RWPE2 (cell line): ENCODE measurements at regions not wholly inside any gene's neighbourhood (a gene's known extent, or its start where the extent isn't known, plus 50 kb on each side); places are given as distances from the start of the nearest gene placed in this dataset.

Source experiments
- ATAC-seq: fragments of 200-7000 bp; cut with Tn5 transposase; 3 replicates; pipeline ENCODE4 v1.9.1; 2021; ENCODE audit warnings: low read depth
- DNase-seq: peaks from one replicate; pipeline ENCODE4 v3.0.0-alpha.2; 2020; ENCODE audit warnings: low spot score
- H3K27ac ChIP-seq: fragments of 450-650 bp; 2 replicates; pipeline ENCODE4 v1.5.1; 2017; ENCODE audit warnings: mild to moderate bottlenecking; ENCODE audit not compliant: poor library complexity, severe bottlenecking
- H3K27me3 ChIP-seq: fragments of 250-450 bp; sonication (Bioruptor Pico); 2 replicates; pipeline ENCODE4 v1.5.1; 2021; ENCODE audit warnings: mild to moderate bottlenecking, moderate library complexity; ENCODE audit not compliant: insufficient read depth, poor library complexity, severe bottlenecking
- H3K36me3 ChIP-seq: fragments of 250-450 bp; sonication (Bioruptor Pico); 2 replicates; pipeline ENCODE4 v1.5.1; 2020; ENCODE audit warnings: low read depth, mild to moderate bottlenecking, moderate library complexity
- H3K4me1 ChIP-seq: fragments of 250-450 bp; sonication (Bioruptor Pico); 2 replicates; pipeline ENCODE4 v1.5.1; 2021; ENCODE audit warnings: mild to moderate bottlenecking, moderate library complexity; ENCODE audit not compliant: insufficient read depth, poor library complexity, severe bottlenecking
- H3K4me3 ChIP-seq: fragments of 250-450 bp; sonication (Bioruptor Pico); 2 replicates; pipeline ENCODE4 v1.5.1; 2021; ENCODE audit warnings: mild to moderate bottlenecking, moderate library complexity; ENCODE audit not compliant: severe bottlenecking
- H3K9me3 ChIP-seq: fragments of 250-450 bp; sonication (Bioruptor Pico); 2 replicates; pipeline ENCODE4 v1.5.1; 2021; ENCODE audit warnings: mild to moderate bottlenecking, moderate library complexity; ENCODE audit not compliant: severe bottlenecking
- CTCF ChIP-seq: fragments of 450-650 bp; IDR thresholded peaks from one replicate; pipeline ENCODE4 v1.5.1; 2017; ENCODE audit warnings: mild to moderate bottlenecking, moderate library complexity; ENCODE audit not compliant: poor library complexity, severe bottlenecking

GRCh38 chr11:127248476-127248875 is 247.9 kb upstream of the KIRREL3 start:
- no peak overlapping the region for H3K27ac ChIP-seq
- H3K27me3 ChIP-seq = no peaks in the 10 kb centered on the region
- H3K36me3 ChIP-seq = no peaks in the 10 kb centered on the region
- no peak for ATAC-seq
- no peaks in the 10 kb centered on the region for H3K4me1 ChIP-seq
- H3K4me3 ChIP-seq = no peak overlapping the region
- no peak for TF ChIP-seq CTCF
- no peaks in the 10 kb centered on the region for H3K9me3 ChIP-seq
- DNase-seq = no peak

GRCh38 chr11:127247261-127247851 is 246.8 kb upstream of the KIRREL3 start:
- H3K27ac ChIP-seq = no peak overlapping the region
- H3K36me3 ChIP-seq = no peaks in the 10 kb centered on the region
- no peak for TF ChIP-seq CTCF
- peaks cover 3% of the 10 kb centered on the region for H3K27me3 ChIP-seq
- no peak overlapping the region for H3K4me3 ChIP-seq
- H3K4me1 ChIP-seq = no peaks in the 10 kb centered on the region
- ATAC-seq = no peak
- no peak for DNase-seq
- no peaks in the 10 kb centered on the region for H3K9me3 ChIP-seq

GRCh38 chr11:127242676-127243075 is 242.1 kb upstream of the KIRREL3 start:
- peaks cover 3% of the 10 kb centered on the region for H3K27me3 ChIP-seq
- no peak for ATAC-seq
- no peak overlapping the region for H3K4me3 ChIP-seq
- no peak for DNase-seq
- no peaks in the 10 kb centered on the region for H3K36me3 ChIP-seq
- no peaks in the 10 kb centered on the region for H3K4me1 ChIP-seq
- no peak overlapping the region for H3K27ac ChIP-seq
- TF ChIP-seq CTCF = no peak
- no peaks in the 10 kb centered on the region for H3K9me3 ChIP-seq

- no peaks in the 10 kb centered on the region for H3K9me3 ChIP-seq
- no peaks in the 10 kb centered on the region for H3K36me3 ChIP-seq
- no peak overlapping the region for H3K27ac ChIP-seq
- H3K4me1 ChIP-seq = no peaks in the 10 kb centered on the region
- TF ChIP-seq CTCF = no peak
- H3K4me3 ChIP-seq = no peak overlapping the region
- DNase-seq (no peak), ATAC-seq (no peak)
- peaks cover 3% of the 10 kb centered on the region for H3K27me3 ChIP-seq
Measured at GRCh38 chr11:127238321-127238720, 237.8 kb upstream of the KIRREL3 start.

- DNase-seq = no peak
- no peak for TF ChIP-seq CTCF
- no peak overlapping the region for H3K4me3 ChIP-seq
- H3K27ac ChIP-seq = no peak overlapping the region
- H3K27me3 ChIP-seq = no peaks in the 10 kb centered on the region
- no peak for ATAC-seq
- no peaks in the 10 kb centered on the region for H3K9me3 ChIP-seq
- H3K36me3 ChIP-seq = no peaks in the 10 kb centered on the region
- no peaks in the 10 kb centered on the region for H3K4me1 ChIP-seq
Measured at GRCh38 chr11:127236776-127237175, 236.2 kb upstream of the KIRREL3 start.
